Calu3 (cell line): ENCODE measurements at regions not wholly inside any gene's neighbourhood (a gene's known extent, or its start where the extent isn't known, plus 50 kb on each side); places are given as distances from the start of the nearest gene placed in this dataset.

Experiments used
- BruUV-seq: library from RNA; stranded (reverse); fragments of 400-500 nt; replicated peaks from 2 replicates; lab custom pipeline; 2021; lab: Mats Ljungman, UMichigan
- CTCF ChIA-PET: fragments of 300-600 bp; sonication (Branson Sonifier 250); formaldehyde crosslinking; loops from one replicate; lab custom pipeline; 2022; ENCODE audit warnings: antibody characterized with exemption; lab: Charles Lee
- DNase-seq: peaks from one replicate; pipeline ENCODE4 v3.0.0; 2022
- H3K27ac Mint-ChIP-seq: one replicate; pipeline ENCODE4 v1.8.0; 2022; ENCODE audit warnings: mixed read lengths; ENCODE audit not compliant: unreplicated experiment
- H3K27me3 Mint-ChIP-seq: one replicate; pipeline ENCODE4 v1.8.0; 2022; ENCODE audit warnings: mixed read lengths; ENCODE audit not compliant: unreplicated experiment
- H3K36me3 Mint-ChIP-seq: one replicate; pipeline ENCODE4 v1.8.0; 2022; ENCODE audit warnings: mild to moderate bottlenecking, moderate library complexity, mixed read lengths; ENCODE audit not compliant: insufficient read depth, unreplicated experiment
- H3K4me1 Mint-ChIP-seq: one replicate; pipeline ENCODE4 v1.8.0; 2022; ENCODE audit warnings: mild to moderate bottlenecking, low read depth, mixed read lengths; ENCODE audit not compliant: unreplicated experiment
- H3K4me3 Mint-ChIP-seq: one replicate; pipeline ENCODE4 v1.8.0; 2022; ENCODE audit warnings: mild to moderate bottlenecking, low read depth, moderate library complexity, mixed read lengths; ENCODE audit not compliant: unreplicated experiment
- H3K9me3 Mint-ChIP-seq: one replicate; pipeline ENCODE4 v1.8.0; 2022; ENCODE audit warnings: low read depth, mixed read lengths; ENCODE audit not compliant: unreplicated experiment
- CTCF ChIP-seq: fragments of 200-600 bp; IDR thresholded peaks from one replicate; pipeline ENCODE4 v1.8.0; 2022; ENCODE audit warnings: antibody characterized with exemption; ENCODE audit not compliant: unreplicated experiment
- intact Hi-C: fragments of 100-400 bp; cut with micrococcal nuclease; formaldehyde crosslinking; loops from one replicate; pipeline ENCODE4 v1.10.0; 2022; ENCODE audit not compliant: unreplicated experiment

GRCh38 chr2:30362468-30363081 lies 84.5 kb upstream of the LCLAT1 start:
- intact Hi-C loops, result no loop called here
- CTCF ChIA-PET, result interaction anchor here (0.7 kb wide), 1 partner anchor 182 kb away, joined by 3 read pairs; no protein-coding TSS in a partner anchor

GRCh38 chr2:30363406-30363805 lies 83.6 kb upstream of the LCLAT1 start:
- intact Hi-C loops, result no loop called here
- no peak for DNase-seq
- CTCF ChIA-PET, result no interaction called here
- no peaks in the 10 kb centered on the region for H3K9me3 Mint-ChIP-seq
- H3K4me1 Mint-ChIP-seq, result peaks cover 10% of the 10 kb centered on the region
- H3K36me3 Mint-ChIP-seq, result no peaks in the 10 kb centered on the region
- no peak overlapping the region for H3K4me3 Mint-ChIP-seq
- no peak overlapping the region for H3K27ac Mint-ChIP-seq
- H3K27me3 Mint-ChIP-seq, result peaks cover 66% of the 10 kb centered on the region
- TF ChIP-seq CTCF, result no peak
- no TSS peak for BruUV-seq

More at GRCh38 chr2:30362468-30363081, 84.5 kb upstream of the LCLAT1 start:
- no peaks in the 10 kb centered on the region for H3K36me3 Mint-ChIP-seq
- peaks cover 10% of the 10 kb centered on the region for H3K4me1 Mint-ChIP-seq
- no TSS peak for BruUV-seq
- H3K4me3 Mint-ChIP-seq, result no peak overlapping the region
- no peak for DNase-seq
- no peak overlapping the region for H3K27ac Mint-ChIP-seq
- no peak for TF ChIP-seq CTCF
- no peaks in the 10 kb centered on the region for H3K9me3 Mint-ChIP-seq
- H3K27me3 Mint-ChIP-seq, result peaks cover 74% of the 10 kb centered on the region

GRCh38 chr2:30365201-30365600 lies 81.8 kb upstream of the LCLAT1 start:
- DNase-seq, result no peak
- Mint-ChIP-seq H3K27me3 (peaks cover 64% of the 10 kb centered on the region), H3K9me3 (no peaks in the 10 kb centered on the region), H3K4me1 (peaks cover 10% of the 10 kb centered on the region), H3K4me3 (no peak overlapping the region), H3K27ac (no peak overlapping the region), H3K36me3 (no peaks in the 10 kb centered on the region)
- TF ChIP-seq CTCF, result no peak
- CTCF ChIA-PET, result interaction anchor here (0.7 kb wide), 1 partner anchor 31 kb away, joined by 3 read pairs; no protein-coding TSS in a partner anchor
- intact Hi-C loops, result no loop called here
- no TSS peak for BruUV-seq

GRCh38 chr2:30366199-30366691 lies 80.8 kb upstream of the LCLAT1 start:
- Mint-ChIP-seq H3K27me3 (peaks cover 56% of the 10 kb centered on the region), H3K27ac (no peak overlapping the region), H3K4me1 (peaks cover 10% of the 10 kb centered on the region), H3K4me3 (no peak overlapping the region), H3K36me3 (no peaks in the 10 kb centered on the region), H3K9me3 (no peaks in the 10 kb centered on the region)
- CTCF ChIA-PET, result no interaction called here
- intact Hi-C loops, result no loop called here
- no peak for DNase-seq
- BruUV-seq, result no TSS peak
- no peak for TF ChIP-seq CTCF
